HEK293 (cell line): ENCODE measurements at regions not wholly inside any gene's neighbourhood (a gene's known extent, or its start where the extent isn't known, plus 50 kb on each side); places are given as distances from the start of the nearest gene placed in this dataset.

Experiments used
- CTCF ChIA-PET: fragments of 350-600 bp; formaldehyde crosslinking; extraction: SDS; loops from one replicate; lab custom pipeline; 2021; ENCODE audit warnings: antibody characterized with exemption; lab: Yijun Ruan, JAX
- POLR2A ChIA-PET: fragments of 300-600 bp; formaldehyde crosslinking; extraction: SDS; loops from one replicate; lab custom pipeline; 2020; ENCODE audit warnings: antibody characterized with exemption, inconsistent platforms; lab: Yijun Ruan, JAX
- H3K27ac ChIP-seq: fragments of 200-500 bp; sonication (Bioruptor generic); 2 replicates; pipeline ENCODE4 v1.5.1; 2014; ENCODE audit warnings: low read depth, low read length, control low read depth, inconsistent platforms; ENCODE audit errors: extremely low read depth
- H3K36me3 ChIP-seq, 2 experiments: fragments of 200-500 bp in 1 of 2; sonication (Bioruptor generic) in 1 of 2; 1 replicate in 1 of 2; 2 replicates in 1 of 2; pipeline ENCODE4 v1.5.1; 2014 to 2017; ENCODE audit warnings: inconsistent platforms in 2 of 2, low read length in 2 of 2; ENCODE audit not compliant: control insufficient read depth in 2 of 2, insufficient read depth in 1 of 2
- H3K4me1 ChIP-seq: fragments of 200-500 bp; sonication (Bioruptor generic); 2 replicates; pipeline ENCODE4 v1.5.1; 2014; ENCODE audit warnings: mild to moderate bottlenecking, low read length, inconsistent platforms; ENCODE audit not compliant: control insufficient read depth, insufficient read depth
- H3K4me3 ChIP-seq: 2 replicates; pipeline ENCODE4 v1.5.1; 2011; ENCODE audit warnings: low read depth, mild to moderate bottlenecking, control low read depth, low read length, moderate library complexity
- H3K9me3 ChIP-seq: fragments of 200-500 bp; sonication (Bioruptor generic); 2 replicates; pipeline ENCODE4 v1.5.1; 2014; ENCODE audit warnings: low read depth, low read length, inconsistent platforms; ENCODE audit not compliant: control insufficient read depth, insufficient read depth
- INSM2 ChIP-seq: fragments of 450-650 bp; formaldehyde crosslinking; IDR thresholded peaks from 2 replicates; pipeline ENCODE4 v1.5.1; 2016; ENCODE audit warnings: missing biosample characterization, missing genetic modification characterization
- KLF17 ChIP-seq: fragments of 450-650 bp; formaldehyde crosslinking; IDR thresholded peaks from 2 replicates; pipeline ENCODE4 v1.5.1; 2016; ENCODE audit warnings: missing biosample characterization, missing genetic modification characterization
- PRDM2 ChIP-seq: fragments of 450-650 bp; formaldehyde crosslinking; IDR thresholded peaks from 2 replicates; pipeline ENCODE4 v1.5.1; 2016; ENCODE audit warnings: missing biosample characterization, missing genetic modification characterization, borderline replicate concordance
- TSHZ1 ChIP-seq: fragments of 450-650 bp; formaldehyde crosslinking; IDR thresholded peaks from 2 replicates; pipeline ENCODE4 v1.5.1; 2016; ENCODE audit warnings: missing biosample characterization, missing genetic modification characterization, borderline replicate concordance
- YY2 ChIP-seq: fragments of 450-650 bp; formaldehyde crosslinking; IDR thresholded peaks from 2 replicates; pipeline ENCODE4 v1.5.1; 2016; ENCODE audit warnings: missing biosample characterization, missing genetic modification characterization
- ZNF132 ChIP-seq: fragments of 450-650 bp; formaldehyde crosslinking; IDR thresholded peaks from 2 replicates; pipeline ENCODE4 v1.5.1; 2017; ENCODE audit warnings: missing biosample characterization, missing genetic modification characterization, borderline replicate concordance
- ZNF211 ChIP-seq: fragments of 450-650 bp; formaldehyde crosslinking; IDR thresholded peaks from 2 replicates; pipeline ENCODE4 v1.5.1; 2016; ENCODE audit warnings: low read depth, missing biosample characterization, missing genetic modification characterization
- ZNF266 ChIP-seq: fragments of 450-650 bp; formaldehyde crosslinking; IDR thresholded peaks from 2 replicates; pipeline ENCODE4 v1.5.1; 2016; ENCODE audit warnings: missing biosample characterization, missing genetic modification characterization, low read depth
- ZNF398 ChIP-seq: fragments of 450-650 bp; formaldehyde crosslinking; IDR thresholded peaks from 2 replicates; pipeline ENCODE4 v1.5.1; 2017; ENCODE audit warnings: missing biosample characterization, missing genetic modification characterization
- ZNF518A ChIP-seq: fragments of 450-650 bp; formaldehyde crosslinking; conservative IDR thresholded peaks from 2 replicates; pipeline ENCODE4 v1.5.1; 2016; ENCODE audit warnings: low read depth, missing biosample characterization, missing genetic modification characterization
- ZNF624 ChIP-seq: fragments of 450-650 bp; formaldehyde crosslinking; IDR thresholded peaks from 2 replicates; pipeline ENCODE4 v1.5.1; 2017; ENCODE audit warnings: missing biosample characterization, missing genetic modification characterization
- ZNF626 ChIP-seq: fragments of 450-650 bp; sonication (Bioruptor Pico); formaldehyde crosslinking; IDR thresholded peaks from 2 replicates; pipeline ENCODE4 v1.5.1; 2018; ENCODE audit warnings: missing biosample characterization, missing genetic modification characterization, inconsistent platforms
- ZNF629 ChIP-seq: fragments of 450-650 bp; formaldehyde crosslinking; IDR thresholded peaks from 2 replicates; pipeline ENCODE4 v1.5.1; 2017; ENCODE audit warnings: missing biosample characterization, missing genetic modification characterization

- no peak for TF ChIP-seq PRDM2 (tag by site-specific recombination)
- no peak for TF ChIP-seq ZNF626
- no peak for TF ChIP-seq ZNF629 (tag by site-specific recombination)
- no peak for TF ChIP-seq TSHZ1 (tag by site-specific recombination)
- no peak for TF ChIP-seq ZNF624
Observed at GRCh38 chr16:85354686-85355514, 242.6 kb upstream of the CIBAR2 start (continued).

GRCh38 chr16:85355515-85355837, 243.2 kb upstream of the CIBAR2 start:
- POLR2A ChIA-PET: no interaction called here
- TF ChIP-seq ZNF398 (no peak), ZNF518A (tag by site-specific recombination) (no peak), ZNF266 (no peak), ZNF211 (tag by site-specific recombination) (no peak), KLF17 (tag by site-specific recombination) (no peak), ZNF132 (tag by site-specific recombination) (no peak), YY2 (tag by site-specific recombination) (no peak), INSM2 (tag by site-specific recombination) (no peak)
- H3K4me3 ChIP-seq: no peak overlapping the region
- H3K27ac ChIP-seq: no peak overlapping the region
- H3K4me1 ChIP-seq: no peaks in the 10 kb centered on the region
- no peaks in the 10 kb centered on the region for H3K9me3 ChIP-seq
- CTCF ChIA-PET: interaction anchor here (0.6 to 1.4 kb wide), 3 partner anchors 80 to 112 kb away, joined by 3 to 4 read pairs (median 3); no protein-coding TSS in a partner anchor
- no peaks in the 10 kb centered on the region for H3K36me3 ChIP-seq
